Brain microvascular endothelial cell (primary cell): ENCODE measurements at regions not wholly inside any gene's neighbourhood (a gene's known extent, or its start where the extent isn't known, plus 50 kb on each side); places are given as distances from the start of the nearest gene placed in this dataset.
A peak's percentile ranks its signal among the peaks of the same experiment; 100 is the strongest.

Experiments used
- DNase-seq: peaks from one replicate; pipeline ENCODE4 v3.0.0-alpha.2; 2020
- H3K27ac ChIP-seq: fragments of 250-450 bp; sonication (Bioruptor Pico); 2 replicates; pipeline ENCODE4 v1.5.1; 2020; ENCODE audit warnings: mild to moderate bottlenecking, moderate library complexity
- H3K27me3 ChIP-seq: fragments of 250-450 bp; sonication (Bioruptor Pico); replicated peaks from 2 replicates; pipeline ENCODE4 v1.5.1; 2020; ENCODE audit warnings: mild to moderate bottlenecking
- H3K36me3 ChIP-seq: fragments of 250-450 bp; sonication (Bioruptor Pico); replicated peaks from 2 replicates; pipeline ENCODE4 v1.5.1; 2020; ENCODE audit warnings: mild to moderate bottlenecking
- H3K4me3 ChIP-seq: 2 replicates; pipeline ENCODE4 v1.5.1; 2011; ENCODE audit warnings: low read depth, mild to moderate bottlenecking, control low read depth, low read length, moderate library complexity
- CTCF ChIP-seq: IDR thresholded peaks from 2 replicates; pipeline ENCODE4 v1.5.1; 2011; ENCODE audit warnings: low read depth, mild to moderate bottlenecking, moderate library complexity, low read length, control low read depth, inconsistent platforms; ENCODE audit errors: missing control alignments
- in situ Hi-C: cut with HindIII; loops from 2 replicates; pipeline ENCODE4 v1.10.0; 2017; ENCODE audit warnings: low sequenced_read_pairs, low pct_ligation_motif_present

- H3K27me3 ChIP-seq = no peaks in the 10 kb centered on the region
- H3K36me3 ChIP-seq = no peaks in the 10 kb centered on the region
- TF ChIP-seq CTCF = no peak
- no peak for DNase-seq
- in situ Hi-C loops = no loop called here
- H3K27ac ChIP-seq = no peak overlapping the region
- no peak overlapping the region for H3K4me3 ChIP-seq
Measured at GRCh38 chr20:6611911-6612605, 155.4 kb upstream of the BMP2 start.

- H3K4me3 ChIP-seq = no peak overlapping the region
- DNase-seq = no peak
- TF ChIP-seq CTCF = no peak
- in situ Hi-C loops = no loop called here
- no peaks in the 10 kb centered on the region for H3K27me3 ChIP-seq
- H3K36me3 ChIP-seq = no peaks in the 10 kb centered on the region
- H3K27ac ChIP-seq = no peak overlapping the region
Measured at GRCh38 chr20:6606651-6607050, 160.8 kb upstream of the BMP2 start.

GRCh38 chr20:6605055-6605935 lies 162.2 kb upstream of the BMP2 start:
- DNase-seq = no peak
- in situ Hi-C loops = no loop called here

GRCh38 chr20:6604179-6604578 lies 163.3 kb upstream of the BMP2 start:
- no peaks in the 10 kb centered on the region for H3K36me3 ChIP-seq
- H3K27me3 ChIP-seq = no peaks in the 10 kb centered on the region
- no peak overlapping the region for H3K4me3 ChIP-seq
- no peak for TF ChIP-seq CTCF
- DNase-seq = no peak
- in situ Hi-C loops = no loop called here
- no peak overlapping the region for H3K27ac ChIP-seq

More at GRCh38 chr20:6605055-6605935, 162.2 kb upstream of the BMP2 start:
- Histone ChIP-seq H3K27ac (no peak overlapping the region), H3K4me3 (no peak overlapping the region), H3K27me3 (no peaks in the 10 kb centered on the region), H3K36me3 (no peaks in the 10 kb centered on the region)
- TF ChIP-seq CTCF = no peak

GRCh38 chr20:6599876-6600735 lies 167.4 kb upstream of the BMP2 start:
- Histone ChIP-seq H3K27me3 (no peaks in the 10 kb centered on the region), H3K4me3 (no peak overlapping the region), H3K27ac (no peak overlapping the region), H3K36me3 (no peaks in the 10 kb centered on the region)
- no peak for TF ChIP-seq CTCF
- peak; percentile 41 for DNase-seq
- in situ Hi-C loops = no loop called here
